HEK293T (cell line): ENCODE measurements at regions not wholly inside any gene's neighbourhood (a gene's known extent, or its start where the extent isn't known, plus 50 kb on each side); places are given as distances from the start of the nearest gene placed in this dataset.

Source experiments
- CTCF ChIA-PET: fragments of 350-600 bp; formaldehyde crosslinking; extraction: SDS; loops from one replicate; lab custom pipeline; 2021; ENCODE audit warnings: antibody characterized with exemption, inconsistent platforms; lab: Yijun Ruan, JAX
- POLR2A ChIA-PET: fragments of 350-600 bp; formaldehyde crosslinking; extraction: SDS; loops from one replicate; lab custom pipeline; 2020; ENCODE audit warnings: antibody characterized with exemption, inconsistent platforms; lab: Yijun Ruan, JAX
- DNase-seq: peaks from one replicate; pipeline ENCODE4 v3.0.0; 2012; ENCODE audit warnings: mixed read lengths; ENCODE audit errors: extremely low spot score
- ARNT ChIP-seq: fragments of 450-650 bp; IDR thresholded peaks from 2 replicates; pipeline ENCODE4 v1.6.1; 2017; ENCODE audit warnings: mild to moderate bottlenecking
- BHLHE40 ChIP-seq: fragments of 450-650 bp; IDR thresholded peaks from 2 replicates; pipeline ENCODE4 v1.6.1; 2016; ENCODE audit warnings: mild to moderate bottlenecking, moderate library complexity, borderline replicate concordance
- CTBP1 ChIP-seq: fragments of 450-650 bp; IDR thresholded peaks from 2 replicates; pipeline ENCODE4 v1.6.1; 2016; ENCODE audit warnings: borderline replicate concordance
- ELF4 ChIP-seq: fragments of 450-650 bp; IDR thresholded peaks from 2 replicates; pipeline ENCODE4 v1.6.1; 2017; ENCODE audit warnings: antibody characterized with exemption
- FOXA1 ChIP-seq: fragments of 450-650 bp; IDR thresholded peaks from 2 replicates; pipeline ENCODE4 v1.6.1; 2016; ENCODE audit warnings: mild to moderate bottlenecking
- FOXK2 ChIP-seq: fragments of 450-650 bp; IDR thresholded peaks from 2 replicates; pipeline ENCODE4 v1.6.1; 2016; ENCODE audit warnings: mild to moderate bottlenecking
- FOXM1 ChIP-seq: fragments of 450-650 bp; IDR thresholded peaks from 2 replicates; pipeline ENCODE4 v1.6.1; 2017; ENCODE audit warnings: mild to moderate bottlenecking, borderline replicate concordance
- HDGF ChIP-seq: fragments of 450-650 bp; IDR thresholded peaks from 2 replicates; pipeline ENCODE4 v1.6.1; 2017; ENCODE audit warnings: antibody characterized with exemption, borderline replicate concordance
- L3MBTL2 ChIP-seq: fragments of 450-650 bp; conservative IDR thresholded peaks from 2 replicates; pipeline ENCODE4 v1.6.1; 2016; ENCODE audit warnings: mild to moderate bottlenecking
- NFRKB ChIP-seq: fragments of 450-650 bp; IDR thresholded peaks from 2 replicates; pipeline ENCODE4 v1.6.1; 2016; ENCODE audit warnings: mild to moderate bottlenecking, moderate library complexity
- SP1 ChIP-seq: fragments of 450-650 bp; IDR thresholded peaks from 2 replicates; pipeline ENCODE4 v1.6.1; 2017
- SUZ12 ChIP-seq: fragments of 450-650 bp; IDR thresholded peaks from 2 replicates; pipeline ENCODE4 v1.6.1; 2016; ENCODE audit warnings: mild to moderate bottlenecking
- TARDBP ChIP-seq: fragments of 450-650 bp; IDR thresholded peaks from 2 replicates; pipeline ENCODE4 v1.6.1; 2016
- ZNF384 ChIP-seq: fragments of 450-650 bp; IDR thresholded peaks from 2 replicates; pipeline ENCODE4 v1.6.1; 2016
- TF ChIP-seq, protein P1 (sequence below): fragments of 450-650 bp; IDR thresholded peaks from 2 replicates; pipeline ENCODE4 v1.6.1; 2016

DNA sequence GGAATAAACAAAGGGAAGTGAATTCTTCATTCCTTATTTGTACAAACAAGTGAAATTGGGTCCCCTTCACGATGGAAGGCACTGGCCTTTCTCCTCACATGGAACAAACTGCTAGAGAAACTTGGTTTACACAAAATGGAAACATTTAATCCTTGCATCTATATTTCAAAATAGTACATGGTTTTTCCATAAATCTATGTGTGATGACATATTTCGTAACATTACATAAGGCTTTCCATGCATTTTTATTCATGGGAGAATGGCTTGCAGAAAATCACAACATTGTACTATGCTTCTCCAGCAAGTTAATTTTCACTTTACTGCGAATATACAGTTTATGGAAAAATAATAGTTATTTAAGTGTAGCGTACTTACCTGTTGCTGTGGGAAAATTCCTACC lies 81.0 kb upstream of the CDIN1 start:
- TF ChIP-seq ZNF384 (no peak), HDGF (no peak), FOXA1 (no peak), FOXK2 (no peak), ELF4 (no peak), FOXM1 (no peak)
- DNase-seq: no peak
- ChIA-PET CTCF (no interaction called here), POLR2A (no interaction called here)

DNA sequence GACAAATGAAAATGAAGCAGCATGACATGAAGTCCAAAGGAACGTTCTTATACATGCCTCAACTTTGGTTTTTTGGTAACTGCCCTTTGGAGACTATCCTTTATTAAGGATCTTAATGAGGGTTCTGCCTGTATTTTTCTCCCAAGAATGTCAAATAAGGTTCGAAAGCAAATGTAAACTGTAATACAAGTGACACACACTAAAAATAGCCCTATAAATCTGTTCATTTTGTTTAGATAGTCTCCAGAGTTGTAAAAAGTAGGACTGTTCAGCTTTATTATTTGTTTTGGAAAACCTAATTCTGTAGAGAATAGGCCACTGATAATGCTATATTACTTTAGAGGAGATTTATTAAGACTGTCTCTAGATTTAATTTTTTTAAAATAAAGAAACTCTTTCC lies 80.5 kb upstream of the CDIN1 start:
- ChIA-PET POLR2A (no interaction called here), CTCF (no interaction called here)
- DNase-seq: no peak
- TF ChIP-seq, protein P1, sequence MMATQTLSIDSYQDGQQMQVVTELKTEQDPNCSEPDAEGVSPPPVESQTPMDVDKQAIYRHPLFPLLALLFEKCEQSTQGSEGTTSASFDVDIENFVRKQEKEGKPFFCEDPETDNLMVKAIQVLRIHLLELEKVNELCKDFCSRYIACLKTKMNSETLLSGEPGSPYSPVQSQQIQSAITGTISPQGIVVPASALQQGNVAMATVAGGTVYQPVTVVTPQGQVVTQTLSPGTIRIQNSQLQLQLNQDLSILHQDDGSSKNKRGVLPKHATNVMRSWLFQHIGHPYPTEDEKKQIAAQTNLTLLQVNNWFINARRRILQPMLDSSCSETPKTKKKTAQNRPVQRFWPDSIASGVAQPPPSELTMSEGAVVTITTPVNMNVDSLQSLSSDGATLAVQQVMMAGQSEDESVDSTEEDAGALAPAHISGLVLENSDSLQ: peak; percentile 9; the same call in 1 of the 2 replicates
- TF ChIP-seq ARNT: no peak

DNA sequence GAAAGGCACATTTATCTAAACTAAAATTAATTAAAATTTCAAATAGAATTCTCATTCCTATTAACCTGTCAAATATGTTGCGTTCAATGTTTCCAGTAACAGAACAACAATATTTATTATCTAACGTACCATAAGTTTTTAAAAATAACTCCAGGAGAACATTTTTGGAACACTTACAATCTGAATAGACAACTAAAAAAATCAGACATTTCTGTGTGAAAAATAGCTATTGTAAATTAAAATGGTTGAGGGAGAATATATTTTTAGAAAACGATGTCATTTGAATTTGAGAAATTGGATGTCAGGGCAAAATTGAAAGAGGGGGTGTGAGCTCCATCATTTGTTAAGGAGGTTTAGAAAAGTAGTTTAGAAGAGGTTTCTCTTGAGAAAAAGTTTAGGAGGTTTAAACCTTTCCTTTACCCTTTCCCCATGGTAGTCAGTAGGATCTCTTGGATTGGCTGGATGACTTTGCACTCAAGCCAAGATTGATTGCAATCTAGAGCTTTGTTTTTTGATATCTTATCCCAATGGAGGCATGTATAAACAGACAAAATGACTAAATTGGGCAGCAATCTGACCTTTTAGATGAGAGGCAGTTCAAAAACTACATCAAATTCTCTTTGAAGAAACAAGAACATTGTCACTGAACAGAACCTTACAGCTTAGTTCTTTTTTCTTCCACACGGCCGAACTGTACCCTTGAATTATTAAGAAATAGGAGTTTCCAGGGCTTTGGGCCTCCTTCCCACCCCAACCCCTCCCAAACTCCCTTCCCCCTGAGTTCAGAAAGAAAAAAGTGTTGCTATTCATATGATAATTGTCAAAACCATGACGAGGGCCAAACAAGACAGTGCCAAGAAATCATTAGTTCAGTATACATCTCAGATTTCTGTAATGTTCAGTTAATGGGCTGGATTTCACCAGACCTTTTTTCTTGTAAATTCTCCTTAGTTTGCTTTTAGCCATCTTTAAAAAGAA lies 79.7 kb upstream of the CDIN1 start:
- no peak for DNase-seq
- CTCF ChIA-PET: interaction anchor here (1.5 kb wide), 1 partner anchor 79 kb away, joined by 3 read pairs; the partner anchor contains the start of gene CDIN1
- no peak for TF ChIP-seq BHLHE40
- no peak for TF ChIP-seq CTBP1
- no peak for TF ChIP-seq FOXK2
- no peak for TF ChIP-seq HDGF
- TF ChIP-seq FOXM1: no peak
- TF ChIP-seq SP1: no peak
- TF ChIP-seq, protein P1: peak; percentile 24; the same call in 1 of the 2 replicates
- TF ChIP-seq ELF4: no peak
- POLR2A ChIA-PET: no interaction called here

DNA sequence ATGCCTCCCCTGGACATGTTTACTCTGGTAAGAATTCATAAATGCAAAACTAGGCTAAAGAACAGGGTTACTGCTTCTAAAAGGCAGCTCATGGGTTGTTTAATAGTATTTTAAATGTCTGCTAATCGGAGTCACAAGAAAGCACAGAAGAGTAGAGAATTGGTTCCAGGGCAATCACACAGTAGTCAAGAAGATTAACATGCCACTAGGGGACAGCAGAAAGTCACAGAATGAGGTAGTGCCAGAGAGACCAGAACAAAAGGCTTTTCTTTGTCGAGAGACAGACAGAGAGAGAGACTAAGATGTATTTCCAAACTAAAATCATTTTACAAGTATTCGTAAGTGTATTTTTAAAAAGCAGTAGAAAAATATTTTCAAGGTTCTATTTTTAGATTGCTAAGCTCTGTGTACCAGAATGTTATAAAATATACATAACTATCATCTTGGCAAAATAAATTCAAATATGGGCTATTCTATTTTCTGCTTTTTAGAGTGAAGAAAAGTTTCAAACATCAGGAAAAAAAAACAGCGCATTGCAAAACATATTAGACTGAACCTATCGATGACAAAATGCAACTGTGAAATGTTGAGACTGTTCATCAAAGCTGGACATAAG lies 78.3 kb upstream of the CDIN1 start:
- ChIA-PET POLR2A (no interaction called here), CTCF (interaction anchor here (0.6 to 1.5 kb wide), 2 partner anchors 78 to 1119 kb away, joined by 3 to 4 read pairs; partner anchors contain the start of gene CDIN1)

DNA sequence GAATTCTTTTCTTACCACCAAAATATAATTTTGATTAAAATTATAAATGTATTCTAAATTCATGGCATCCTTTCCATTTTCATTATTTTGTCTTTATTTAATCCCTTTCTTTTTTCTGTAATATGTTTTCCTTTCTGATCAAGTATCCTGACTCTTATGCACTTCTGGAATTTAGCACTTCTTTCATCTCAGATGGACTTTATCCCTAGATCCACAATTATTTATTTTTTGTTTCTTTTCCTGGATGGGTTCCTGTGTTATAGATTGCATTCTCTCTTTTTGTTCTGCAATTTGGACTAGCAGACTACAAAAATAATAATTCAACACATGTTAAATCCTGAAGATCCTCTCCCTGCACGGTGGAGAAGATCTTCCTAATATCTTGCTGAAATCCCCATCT lies 76.9 kb upstream of the CDIN1 start:
- TF ChIP-seq HDGF: no peak
- TF ChIP-seq TARDBP: no peak
- no peak for TF ChIP-seq NFRKB
- no peak for TF ChIP-seq SP1
- no peak for TF ChIP-seq ELF4
- TF ChIP-seq ZNF384: no peak
- TF ChIP-seq FOXK2: no peak
- no peak for TF ChIP-seq SUZ12
- no peak for TF ChIP-seq FOXA1
- no peak for TF ChIP-seq L3MBTL2
- TF ChIP-seq FOXM1: no peak
- ChIA-PET POLR2A (interaction anchor here (0.7 kb wide), 1 partner anchor 128 kb away, joined by 3 read pairs; no protein-coding TSS in a partner anchor), CTCF (no interaction called here)
- no peak for DNase-seq

More for the DNA sequence above, 78.3 kb upstream of the CDIN1 start:
- DNase-seq: peak; percentile 32
- TF ChIP-seq HDGF: no peak
- TF ChIP-seq FOXK2: no peak
- no peak for TF ChIP-seq ZNF384
- TF ChIP-seq FOXM1: no peak
- TF ChIP-seq, protein P1: no peak

DNA sequence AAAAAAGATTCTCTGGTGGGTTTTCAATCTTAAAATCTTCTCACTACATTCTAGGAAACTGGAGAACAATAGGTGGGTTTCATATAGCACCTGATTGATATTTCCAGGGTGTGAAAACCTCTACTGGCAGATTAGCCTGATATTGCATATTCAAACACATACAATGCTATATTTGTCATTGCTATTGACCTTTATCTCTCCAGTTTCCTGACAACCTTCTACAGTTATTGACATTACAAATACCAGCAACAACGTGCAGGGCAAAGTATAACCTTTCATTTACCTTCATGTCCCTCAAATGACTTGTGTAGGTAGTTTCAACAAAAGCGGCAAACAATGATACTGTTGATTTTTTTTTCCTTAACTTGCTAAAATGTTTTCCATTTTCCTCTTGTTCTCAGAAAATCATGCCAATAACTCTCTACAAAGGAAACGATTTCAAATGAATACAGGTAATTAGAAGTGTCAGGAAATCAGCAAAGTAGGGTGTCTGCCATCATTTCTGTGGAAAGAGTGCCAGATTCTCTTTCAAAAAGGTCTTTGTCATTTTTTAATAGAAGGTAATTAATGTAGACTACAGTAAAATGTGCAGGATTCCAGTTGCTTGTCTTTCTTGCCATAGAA lies 72.6 kb upstream of the CDIN1 start:
- POLR2A ChIA-PET: no interaction called here
- DNase-seq: no peak
- TF ChIP-seq SP1: no peak
- no peak for TF ChIP-seq FOXM1
- no peak for TF ChIP-seq FOXA1
- TF ChIP-seq TARDBP: no peak
- TF ChIP-seq CTBP1: no peak
- CTCF ChIA-PET: no interaction called here

DNA sequence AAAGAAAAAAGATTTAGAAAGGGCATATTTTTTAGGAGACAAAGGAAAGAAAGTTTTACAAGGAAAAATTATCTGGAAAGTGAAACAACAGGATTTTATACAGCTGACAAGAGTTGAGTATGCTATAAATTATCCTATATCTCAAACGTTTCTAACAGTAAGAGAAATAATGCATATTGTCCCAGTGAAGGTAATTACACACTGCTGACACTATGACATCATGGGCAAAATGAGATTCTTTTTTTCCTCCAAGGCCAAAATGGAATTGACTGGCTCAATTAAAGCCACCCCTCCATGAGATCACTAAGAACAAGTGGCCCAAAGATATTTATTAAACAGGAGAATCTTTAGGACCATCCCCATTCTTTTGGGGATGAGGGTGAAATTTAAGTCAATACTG lies 72.0 kb upstream of the CDIN1 start:
- ChIA-PET CTCF (no interaction called here), POLR2A (no interaction called here)
- TF ChIP-seq, protein P1: peak; percentile 31; the same call in 1 of the 2 replicates
- TF ChIP-seq HDGF: no peak
- no peak for TF ChIP-seq TARDBP
- TF ChIP-seq L3MBTL2: no peak
- TF ChIP-seq FOXM1: no peak
- TF ChIP-seq FOXA1: no peak
- no peak for TF ChIP-seq NFRKB
- TF ChIP-seq ELF4: no peak
- DNase-seq: no peak
